ENCODE measurements at regions not wholly inside any gene's neighbourhood (a gene's known extent, or its start where the extent isn't known, plus 50 kb on each side); places are given as distances from the start of the nearest gene placed in this dataset.

DNA sequence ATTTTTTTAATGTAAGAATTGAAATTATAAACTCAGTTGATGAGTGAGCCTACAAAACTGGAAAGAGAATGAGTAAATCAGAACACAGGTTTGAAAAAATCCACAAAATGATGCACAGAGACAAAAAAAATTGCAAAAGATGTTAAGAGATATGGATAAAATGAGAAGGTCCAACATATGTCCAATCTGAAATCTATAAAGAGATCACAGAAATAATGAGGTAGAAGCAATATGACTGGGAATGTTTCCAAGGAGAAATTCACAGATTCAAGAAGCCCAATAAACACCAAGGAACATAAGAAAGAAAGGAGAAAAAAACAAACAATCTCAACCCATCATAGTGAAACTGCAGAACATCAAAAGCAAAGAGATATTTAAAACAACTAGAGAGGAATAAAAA, 288.4 kb upstream of the SLC30A5 start:
- TF ChIP-seq OSR1 (CRISPR knock-in tag; IDR thresholded peaks at IDR 0.05) (no peak), ZFP30 (CRISPR knock-in tag; IDR thresholded peaks at IDR 0.05) (no peak), ZC3H10 (CRISPR knock-in tag; IDR thresholded peaks at IDR 0.05) (no peak)
- ATAC-seq: no peak

DNA sequence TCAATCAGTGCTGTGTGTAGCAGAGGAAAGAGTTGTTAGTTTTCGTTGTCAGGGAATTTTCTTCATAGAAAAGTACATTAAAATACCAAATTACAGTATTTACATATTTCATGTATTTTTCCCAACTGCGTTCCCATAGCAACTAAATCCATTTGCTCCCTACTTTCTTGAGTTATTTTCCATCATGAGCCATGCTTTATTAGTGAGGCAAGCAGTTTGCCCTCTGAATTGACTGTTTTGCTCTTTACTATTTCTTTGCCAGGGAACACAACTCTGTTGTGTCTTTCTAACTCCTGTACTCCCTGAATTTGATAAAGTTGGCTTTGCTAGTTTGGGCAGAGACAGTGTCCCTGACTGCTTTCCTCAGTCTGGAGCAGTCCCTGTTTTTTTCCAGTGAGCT, 276.2 kb upstream of the SLC30A5 start:
- TF ChIP-seq ZNF70 (CRISPR knock-in tag; IDR thresholded peaks at IDR 0.05): no peak
- TF ChIP-seq CSDC2 (CRISPR knock-in tag; IDR thresholded peaks at IDR 0.05): no peak
- no peak for TF ChIP-seq ZNF565 (CRISPR knock-in tag; conservative IDR thresholded peaks at IDR 0.05; ENCODE audit: low read depth)
- TF ChIP-seq ZFP3 (CRISPR knock-in tag; IDR thresholded peaks at IDR 0.05): no peak
- TF ChIP-seq, protein P1, sequence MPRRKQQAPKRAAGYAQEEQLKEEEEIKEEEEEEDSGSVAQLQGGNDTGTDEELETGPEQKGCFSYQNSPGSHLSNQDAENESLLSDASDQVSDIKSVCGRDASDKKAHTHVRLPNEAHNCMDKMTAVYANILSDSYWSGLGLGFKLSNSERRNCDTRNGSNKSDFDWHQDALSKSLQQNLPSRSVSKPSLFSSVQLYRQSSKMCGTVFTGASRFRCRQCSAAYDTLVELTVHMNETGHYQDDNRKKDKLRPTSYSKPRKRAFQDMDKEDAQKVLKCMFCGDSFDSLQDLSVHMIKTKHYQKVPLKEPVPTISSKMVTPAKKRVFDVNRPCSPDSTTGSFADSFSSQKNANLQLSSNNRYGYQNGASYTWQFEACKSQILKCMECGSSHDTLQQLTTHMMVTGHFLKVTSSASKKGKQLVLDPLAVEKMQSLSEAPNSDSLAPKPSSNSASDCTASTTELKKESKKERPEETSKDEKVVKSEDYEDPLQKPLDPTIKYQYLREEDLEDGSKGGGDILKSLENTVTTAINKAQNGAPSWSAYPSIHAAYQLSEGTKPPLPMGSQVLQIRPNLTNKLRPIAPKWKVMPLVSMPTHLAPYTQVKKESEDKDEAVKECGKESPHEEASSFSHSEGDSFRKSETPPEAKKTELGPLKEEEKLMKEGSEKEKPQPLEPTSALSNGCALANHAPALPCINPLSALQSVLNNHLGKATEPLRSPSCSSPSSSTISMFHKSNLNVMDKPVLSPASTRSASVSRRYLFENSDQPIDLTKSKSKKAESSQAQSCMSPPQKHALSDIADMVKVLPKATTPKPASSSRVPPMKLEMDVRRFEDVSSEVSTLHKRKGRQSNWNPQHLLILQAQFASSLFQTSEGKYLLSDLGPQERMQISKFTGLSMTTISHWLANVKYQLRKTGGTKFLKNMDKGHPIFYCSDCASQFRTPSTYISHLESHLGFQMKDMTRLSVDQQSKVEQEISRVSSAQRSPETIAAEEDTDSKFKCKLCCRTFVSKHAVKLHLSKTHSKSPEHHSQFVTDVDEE (CRISPR knock-in tag; IDR thresholded peaks at IDR 0.05): no peak
- no peak for ATAC-seq

DNA sequence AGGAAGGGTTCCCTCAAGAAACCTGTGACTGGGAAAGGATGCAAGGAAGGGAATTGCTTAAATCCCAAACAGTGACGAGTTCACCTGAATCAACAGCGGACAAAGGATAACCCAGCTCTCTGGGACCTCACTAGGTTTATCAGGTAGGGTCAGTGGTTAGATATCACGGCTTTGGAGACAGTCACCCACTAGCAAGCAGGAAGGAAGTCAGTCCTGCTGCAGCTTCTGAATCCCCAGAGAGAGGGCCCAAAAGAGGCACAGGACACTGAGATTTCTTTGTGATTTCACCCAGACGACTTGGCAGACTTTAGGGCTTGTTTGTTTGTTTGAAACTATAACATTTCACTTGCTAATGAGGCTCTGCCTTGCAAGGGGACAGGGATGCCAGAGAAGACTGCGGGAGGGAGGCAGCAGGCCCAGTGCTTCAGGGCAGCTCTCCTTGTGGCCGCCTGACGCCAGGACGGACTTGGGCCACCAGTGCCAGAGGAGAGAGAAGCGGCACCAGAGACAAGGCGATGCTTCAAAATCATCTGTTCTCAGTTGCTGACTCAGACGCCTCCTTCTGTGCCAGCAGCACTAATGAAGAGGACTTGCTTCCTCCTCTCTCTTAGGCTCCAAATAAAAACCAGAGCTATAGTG, 275.6 kb upstream of the SLC30A5 start:
- no peak for ATAC-seq
- TF ChIP-seq, protein P1 (CRISPR knock-in tag; IDR thresholded peaks at IDR 0.05): no peak

DNA sequence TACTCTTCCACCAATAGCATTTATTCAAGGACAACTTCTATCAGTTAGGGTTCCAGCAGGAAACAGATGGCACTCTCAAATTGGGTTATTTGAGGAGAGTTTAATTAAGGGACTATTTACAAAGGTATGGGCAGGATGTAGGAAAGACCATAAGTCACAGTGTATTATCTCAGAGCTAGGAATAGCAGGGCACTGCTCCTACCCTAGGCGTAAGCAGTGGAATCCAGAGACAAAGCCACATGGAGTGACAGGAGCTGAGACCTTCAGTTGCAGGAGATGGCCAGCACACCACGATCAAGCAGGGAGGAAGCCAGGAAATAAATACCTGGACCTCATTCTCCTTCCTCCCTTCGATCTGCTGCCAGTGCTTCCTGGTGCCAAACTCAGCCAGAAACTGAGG, 274.9 kb upstream of the SLC30A5 start:
- TF ChIP-seq, protein P2, sequence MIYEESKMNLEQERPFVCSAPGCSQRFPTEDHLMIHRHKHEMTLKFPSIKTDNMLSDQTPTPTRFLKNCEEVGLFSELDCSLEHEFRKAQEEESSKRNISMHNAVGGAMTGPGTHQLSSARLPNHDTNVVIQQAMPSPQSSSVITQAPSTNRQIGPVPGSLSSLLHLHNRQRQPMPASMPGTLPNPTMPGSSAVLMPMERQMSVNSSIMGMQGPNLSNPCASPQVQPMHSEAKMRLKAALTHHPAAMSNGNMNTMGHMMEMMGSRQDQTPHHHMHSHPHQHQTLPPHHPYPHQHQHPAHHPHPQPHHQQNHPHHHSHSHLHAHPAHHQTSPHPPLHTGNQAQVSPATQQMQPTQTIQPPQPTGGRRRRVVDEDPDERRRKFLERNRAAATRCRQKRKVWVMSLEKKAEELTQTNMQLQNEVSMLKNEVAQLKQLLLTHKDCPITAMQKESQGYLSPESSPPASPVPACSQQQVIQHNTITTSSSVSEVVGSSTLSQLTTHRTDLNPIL (CRISPR knock-in tag; IDR thresholded peaks at IDR 0.05; ENCODE audit: low read depth): no peak
- TF ChIP-seq, protein P3, sequence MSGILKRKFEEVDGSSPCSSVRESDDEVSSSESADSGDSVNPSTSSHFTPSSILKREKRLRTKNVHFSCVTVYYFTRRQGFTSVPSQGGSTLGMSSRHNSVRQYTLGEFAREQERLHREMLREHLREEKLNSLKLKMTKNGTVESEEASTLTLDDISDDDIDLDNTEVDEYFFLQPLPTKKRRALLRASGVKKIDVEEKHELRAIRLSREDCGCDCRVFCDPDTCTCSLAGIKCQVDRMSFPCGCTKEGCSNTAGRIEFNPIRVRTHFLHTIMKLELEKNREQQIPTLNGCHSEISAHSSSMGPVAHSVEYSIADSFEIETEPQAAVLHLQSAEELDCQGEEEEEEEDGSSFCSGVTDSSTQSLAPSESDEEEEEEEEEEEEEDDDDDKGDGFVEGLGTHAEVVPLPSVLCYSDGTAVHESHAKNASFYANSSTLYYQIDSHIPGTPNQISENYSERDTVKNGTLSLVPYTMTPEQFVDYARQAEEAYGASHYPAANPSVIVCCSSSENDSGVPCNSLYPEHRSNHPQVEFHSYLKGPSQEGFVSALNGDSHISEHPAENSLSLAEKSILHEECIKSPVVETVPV (CRISPR knock-in tag; IDR thresholded peaks at IDR 0.05): no peak
- TF ChIP-seq ARNTL (CRISPR knock-in tag; IDR thresholded peaks at IDR 0.05; ENCODE audit: borderline replicate concordance, low read depth) (no peak), ZFP3 (CRISPR knock-in tag; IDR thresholded peaks at IDR 0.05) (no peak), PPARA (CRISPR knock-in tag; IDR thresholded peaks at IDR 0.05; ENCODE audit: borderline replicate concordance) (no peak), CSDC2 (CRISPR knock-in tag; IDR thresholded peaks at IDR 0.05) (no peak), OSR1 (CRISPR knock-in tag; IDR thresholded peaks at IDR 0.05) (no peak)
- no peak for ATAC-seq

DNA sequence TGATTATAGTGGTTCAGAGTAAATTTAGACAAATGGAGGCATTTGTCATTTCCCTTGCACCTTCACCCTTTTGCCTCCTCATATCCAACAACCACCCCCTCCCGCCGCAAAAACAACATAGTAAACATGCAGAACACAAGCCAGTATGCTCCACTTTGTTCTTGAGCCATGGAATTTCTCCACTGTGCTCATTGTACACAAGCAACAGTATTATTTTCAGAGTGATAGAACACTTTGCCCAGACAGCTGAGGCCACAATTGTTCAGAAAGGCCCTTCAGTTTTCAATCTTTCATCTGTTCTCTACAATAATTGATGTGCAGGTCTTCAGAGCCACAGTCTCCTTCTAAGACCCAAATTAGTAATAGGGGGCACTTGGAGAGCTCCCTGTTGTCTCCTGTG, 272.8 kb upstream of the SLC30A5 start:
- no peak for ATAC-seq
- TF ChIP-seq PPARA (CRISPR knock-in tag; IDR thresholded peaks at IDR 0.05; ENCODE audit: borderline replicate concordance): no peak
- TF ChIP-seq, protein P2 (CRISPR knock-in tag; IDR thresholded peaks at IDR 0.05; ENCODE audit: low read depth): no peak

DNA sequence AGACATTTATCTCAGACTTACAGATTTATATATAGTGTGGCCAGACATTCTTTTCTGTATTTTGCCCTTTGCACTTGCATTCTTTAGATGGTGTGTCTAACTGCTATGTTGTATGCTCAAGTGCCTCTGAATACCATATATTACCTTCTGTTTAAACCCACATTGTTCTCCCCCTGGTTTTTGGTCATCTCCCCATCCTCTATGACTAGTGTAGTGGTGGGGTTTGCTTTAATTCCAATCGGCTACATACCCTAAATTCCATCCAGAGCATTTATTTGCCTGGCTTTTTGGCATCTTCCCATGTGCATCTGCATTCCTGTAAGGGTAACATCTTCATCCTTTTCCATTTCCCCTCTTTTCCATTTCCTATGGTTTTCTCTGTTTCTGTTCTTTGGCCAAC, 271.0 kb upstream of the SLC30A5 start:
- TF ChIP-seq TCF4 (CRISPR knock-in tag; IDR thresholded peaks at IDR 0.05; ENCODE audit: borderline replicate concordance) (no peak), ESRRG (CRISPR knock-in tag; IDR thresholded peaks at IDR 0.05) (no peak), SNAI2 (CRISPR knock-in tag; IDR thresholded peaks at IDR 0.05) (no peak), TOX (CRISPR knock-in tag; IDR thresholded peaks at IDR 0.05; ENCODE audit: borderline replicate concordance) (no peak), ARNTL (CRISPR knock-in tag; IDR thresholded peaks at IDR 0.05; ENCODE audit: borderline replicate concordance, low read depth) (no peak)
- TF ChIP-seq, protein P4, sequence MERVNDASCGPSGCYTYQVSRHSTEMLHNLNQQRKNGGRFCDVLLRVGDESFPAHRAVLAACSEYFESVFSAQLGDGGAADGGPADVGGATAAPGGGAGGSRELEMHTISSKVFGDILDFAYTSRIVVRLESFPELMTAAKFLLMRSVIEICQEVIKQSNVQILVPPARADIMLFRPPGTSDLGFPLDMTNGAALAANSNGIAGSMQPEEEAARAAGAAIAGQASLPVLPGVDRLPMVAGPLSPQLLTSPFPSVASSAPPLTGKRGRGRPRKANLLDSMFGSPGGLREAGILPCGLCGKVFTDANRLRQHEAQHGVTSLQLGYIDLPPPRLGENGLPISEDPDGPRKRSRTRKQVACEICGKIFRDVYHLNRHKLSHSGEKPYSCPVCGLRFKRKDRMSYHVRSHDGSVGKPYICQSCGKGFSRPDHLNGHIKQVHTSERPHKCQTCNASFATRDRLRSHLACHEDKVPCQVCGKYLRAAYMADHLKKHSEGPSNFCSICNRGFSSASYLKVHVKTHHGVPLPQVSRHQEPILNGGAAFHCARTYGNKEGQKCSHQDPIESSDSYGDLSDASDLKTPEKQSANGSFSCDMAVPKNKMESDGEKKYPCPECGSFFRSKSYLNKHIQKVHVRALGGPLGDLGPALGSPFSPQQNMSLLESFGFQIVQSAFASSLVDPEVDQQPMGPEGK (CRISPR knock-in tag; IDR thresholded peaks at IDR 0.05; ENCODE audit: borderline replicate concordance): no peak
- no peak for ATAC-seq

Data from SK-N-SH treated with all-trans-retinoic acid at 6 μM for 48 hours (cell line).